ENCODE measurements at regions not wholly inside any gene's neighbourhood (a gene's known extent, or its start where the extent isn't known, plus 50 kb on each side); places are given as distances from the start of the nearest gene placed in this dataset.

GRCh38 chr21:16789636-16790035 is 723.2 kb upstream of the CXADR start:
- DNase-seq = no peak

- no peak for DNase-seq
Observed at GRCh38 chr21:16792101-16792500, 720.7 kb upstream of the CXADR start.

GRCh38 chr21:16794950-16795349 is 717.9 kb upstream of the CXADR start:
- DNase-seq = no peak

GRCh38 chr21:16796776-16797175 is 716.1 kb upstream of the CXADR start:
- DNase-seq = no peak

- DNase-seq = no peak
Observed at GRCh38 chr21:16797540-16797939, 715.3 kb upstream of the CXADR start.

- DNase-seq = no peak
Observed at GRCh38 chr21:16797966-16798365, 714.9 kb upstream of the CXADR start.

- DNase-seq = no peak
Observed at GRCh38 chr21:16800536-16801275, 712.1 kb upstream of the CXADR start.

- DNase-seq = no peak
Observed at GRCh38 chr21:16811011-16811410, 701.8 kb upstream of the CXADR start.

- DNase-seq = no peak
Observed at GRCh38 chr21:16811970-16812369, 700.9 kb upstream of the CXADR start.

GRCh38 chr21:16815243-16815642 is 697.6 kb upstream of the CXADR start:
- no peak for DNase-seq

- no peak for DNase-seq
Observed at GRCh38 chr21:16821588-16821987, 691.3 kb upstream of the CXADR start.

GRCh38 chr21:16829532-16829931 is 683.3 kb upstream of the CXADR start:
- DNase-seq = no peak

GRCh38 chr21:16832791-16833190 is 680.1 kb upstream of the CXADR start:
- DNase-seq = no peak

GRCh38 chr21:16834791-16835190 is 678.1 kb upstream of the CXADR start:
- DNase-seq = no peak

- DNase-seq = no peak
Observed at GRCh38 chr21:16837321-16837720, 675.5 kb upstream of the CXADR start.

- no peak for DNase-seq
Observed at GRCh38 chr21:16837721-16838120, 675.1 kb upstream of the CXADR start.

GRCh38 chr21:16838331-16838730 is 674.5 kb upstream of the CXADR start:
- no peak for DNase-seq

- no peak for DNase-seq
Observed at GRCh38 chr21:16840538-16840937, 672.3 kb upstream of the CXADR start.

GRCh38 chr21:16841975-16842695 is 670.7 kb upstream of the CXADR start:
- no peak for DNase-seq

GRCh38 chr21:16842696-16843035 is 670.2 kb upstream of the CXADR start:
- DNase-seq = no peak

- DNase-seq = no peak
Observed at GRCh38 chr21:16847211-16847610, 665.6 kb upstream of the CXADR start.

GRCh38 chr21:16851054-16851453 is 661.8 kb upstream of the CXADR start:
- no peak for DNase-seq

- DNase-seq = no peak
Observed at GRCh38 chr21:16855164-16855667, 657.6 kb upstream of the CXADR start.

- DNase-seq = no peak
Observed at GRCh38 chr21:16863362-16863905, 649.4 kb upstream of the CXADR start.

All from suppressor macrophage treated with lipopolysaccharide for 1 hour (primary cell).